HK-2 (cell line): ENCODE measurements at regions not wholly inside any gene's neighbourhood (a gene's known extent, or its start where the extent isn't known, plus 50 kb on each side); places are given as distances from the start of the nearest gene placed in this dataset.
A peak's percentile ranks its signal among the peaks of the same experiment; 100 is the strongest.

Experiments
- DNase-seq: peaks from one replicate; pipeline ENCODE4 v3.0.0-alpha.2; 2018; ENCODE audit not compliant: unreplicated experiment

DNA sequence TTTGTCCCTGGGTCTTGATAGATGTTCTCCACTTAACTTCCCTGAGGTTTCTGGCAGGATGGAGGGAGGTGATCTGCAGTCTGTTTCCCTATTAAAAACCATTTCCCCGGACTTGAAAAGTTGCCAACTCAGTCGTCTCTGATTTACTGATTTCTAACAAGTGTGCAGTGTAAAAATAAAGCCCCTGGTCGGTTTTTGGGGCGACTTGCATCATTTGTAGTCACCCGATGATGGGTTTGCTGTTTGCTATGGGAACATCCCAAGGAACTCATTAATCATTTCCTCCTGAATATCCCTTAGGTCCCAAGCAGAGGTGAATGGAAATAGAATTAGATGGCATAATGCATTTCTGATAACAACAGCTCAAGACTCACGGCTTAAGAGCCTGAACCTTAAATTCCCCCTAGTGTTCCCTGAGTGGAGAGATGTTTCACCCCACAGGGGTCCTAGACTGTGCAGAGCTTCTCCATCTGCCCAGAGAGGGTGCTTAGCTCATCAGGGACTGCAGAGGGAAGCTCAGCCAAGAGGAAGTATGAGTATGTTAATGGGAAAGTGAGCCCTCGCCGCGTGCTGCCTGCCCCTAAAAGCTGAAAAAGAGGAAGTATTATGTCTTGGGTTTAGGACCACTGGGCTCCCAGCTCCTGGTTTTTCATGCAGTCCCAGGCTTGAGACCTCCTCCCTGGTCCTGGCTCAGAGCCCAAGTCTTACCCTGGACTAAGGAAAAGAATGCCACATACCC lies 115.1 kb upstream of the DAP start:
- no peak for DNase-seq

DNA sequence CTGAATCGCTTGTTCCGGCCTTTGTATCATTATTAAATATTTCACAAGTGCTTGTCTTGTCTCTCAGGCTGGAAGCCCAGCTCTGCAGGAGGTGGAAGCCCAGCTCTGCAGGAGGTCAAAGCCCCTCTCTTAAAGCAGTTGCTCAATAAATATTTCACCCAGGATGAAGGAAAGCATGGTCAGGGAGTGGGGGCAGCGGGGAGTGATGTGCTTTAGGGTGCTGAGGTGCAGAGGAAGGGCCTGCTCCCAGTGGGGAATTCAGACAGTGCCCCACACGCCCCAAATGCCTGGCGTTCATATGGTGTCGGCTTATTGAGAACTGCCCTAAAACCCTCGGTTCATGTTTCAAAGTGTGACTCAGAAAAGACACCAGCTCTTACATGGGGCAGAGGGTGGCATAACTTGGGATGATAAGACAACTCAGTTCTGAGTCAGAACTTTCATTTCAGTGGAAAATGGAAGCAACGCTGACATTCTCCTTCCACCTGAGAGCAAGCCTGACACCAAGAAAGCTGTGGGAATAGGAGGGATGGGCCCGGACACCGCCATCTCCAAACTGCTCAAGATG lies 114.3 kb upstream of the DAP start:
- DNase-seq: no peak

DNA sequence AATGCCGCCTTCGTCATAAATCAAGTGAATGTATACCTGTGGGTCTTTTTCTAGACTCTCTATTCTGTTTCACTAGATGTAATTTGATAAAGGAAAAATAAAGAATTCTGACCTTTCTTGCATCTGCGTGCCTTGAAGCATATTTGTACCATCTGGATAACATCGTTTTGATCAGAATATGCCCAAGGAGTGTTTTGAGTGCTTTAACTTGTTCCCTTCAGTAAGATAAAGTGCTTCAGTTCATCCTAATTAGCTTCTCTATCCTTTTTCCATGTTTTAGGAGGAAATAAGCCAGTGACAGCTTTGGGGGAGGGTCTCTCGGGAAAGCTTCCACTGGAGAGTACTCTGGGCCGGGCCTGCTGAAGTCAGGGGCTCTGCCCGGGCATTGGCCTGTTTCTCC lies 113.5 kb upstream of the DAP start:
- no peak for DNase-seq

DNA sequence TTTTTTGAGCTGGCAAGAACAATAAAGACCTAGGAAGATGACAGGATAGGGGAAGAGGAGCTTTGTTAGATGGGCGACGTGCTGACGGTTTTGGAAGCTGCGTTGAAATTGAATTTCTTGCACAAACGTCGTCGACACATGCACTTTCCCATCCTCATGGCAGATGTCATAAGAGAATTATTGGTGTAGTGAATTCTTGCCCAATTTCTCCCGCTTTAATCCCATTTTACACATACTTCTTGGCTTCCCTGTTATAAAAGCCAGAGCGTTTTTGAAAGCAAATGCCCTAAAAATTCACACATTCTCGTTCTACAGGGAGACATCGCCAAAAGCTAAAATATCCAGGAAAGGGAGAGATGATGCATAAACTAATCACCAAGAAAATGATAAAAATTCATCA lies 109.8 kb upstream of the DAP start:
- no peak for DNase-seq

- no peak for DNase-seq
These were observed 107.9 kb upstream of the DAP start for GRCh38 chr5:10868956-10869355.

DNA sequence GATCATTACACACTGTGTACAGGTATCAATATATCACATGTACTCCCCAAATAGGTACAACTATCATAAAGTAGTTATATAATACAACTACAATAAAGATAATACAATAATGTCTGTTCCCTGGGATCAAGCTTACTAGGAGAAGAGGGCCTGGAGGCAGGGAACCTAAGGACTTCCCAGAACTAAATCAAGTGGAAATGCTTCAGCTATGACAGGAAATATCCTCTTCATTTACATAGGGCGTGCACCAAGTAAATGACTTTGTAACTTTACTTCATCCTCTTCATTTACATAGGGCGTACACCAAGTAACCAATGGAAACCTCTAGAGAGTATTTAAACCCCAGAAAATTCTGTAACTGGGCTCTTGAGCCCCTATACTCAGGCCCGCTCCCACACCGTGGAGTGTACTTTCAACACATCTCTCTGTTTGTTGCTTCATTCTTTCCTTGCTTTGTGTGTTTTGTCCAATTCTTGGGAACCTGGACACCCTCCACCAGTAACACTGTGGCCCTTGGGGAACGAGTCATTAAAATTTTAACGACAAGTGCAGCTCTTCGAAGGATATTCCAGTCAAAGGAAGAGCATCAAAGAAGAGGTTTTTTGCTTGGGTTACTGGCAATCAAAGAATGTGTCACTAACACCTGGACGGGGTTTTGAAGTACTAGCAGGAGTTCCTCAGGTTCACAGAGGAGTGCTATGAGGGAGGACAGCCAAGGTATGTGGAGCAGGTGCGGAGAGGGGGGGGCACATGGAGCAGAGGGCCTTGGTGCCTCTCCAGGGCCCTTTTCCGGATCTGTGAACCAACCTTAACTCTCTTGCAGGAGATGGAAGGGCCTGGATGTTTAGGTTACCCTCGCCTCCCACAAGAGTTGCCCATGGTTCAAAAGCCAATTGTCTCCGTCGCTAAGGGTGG lies 106.6 kb upstream of the DAP start:
- DNase-seq: no peak

- DNase-seq: no peak
These were observed 105.9 kb upstream of the DAP start for GRCh38 chr5:10866913-10867312.

DNA sequence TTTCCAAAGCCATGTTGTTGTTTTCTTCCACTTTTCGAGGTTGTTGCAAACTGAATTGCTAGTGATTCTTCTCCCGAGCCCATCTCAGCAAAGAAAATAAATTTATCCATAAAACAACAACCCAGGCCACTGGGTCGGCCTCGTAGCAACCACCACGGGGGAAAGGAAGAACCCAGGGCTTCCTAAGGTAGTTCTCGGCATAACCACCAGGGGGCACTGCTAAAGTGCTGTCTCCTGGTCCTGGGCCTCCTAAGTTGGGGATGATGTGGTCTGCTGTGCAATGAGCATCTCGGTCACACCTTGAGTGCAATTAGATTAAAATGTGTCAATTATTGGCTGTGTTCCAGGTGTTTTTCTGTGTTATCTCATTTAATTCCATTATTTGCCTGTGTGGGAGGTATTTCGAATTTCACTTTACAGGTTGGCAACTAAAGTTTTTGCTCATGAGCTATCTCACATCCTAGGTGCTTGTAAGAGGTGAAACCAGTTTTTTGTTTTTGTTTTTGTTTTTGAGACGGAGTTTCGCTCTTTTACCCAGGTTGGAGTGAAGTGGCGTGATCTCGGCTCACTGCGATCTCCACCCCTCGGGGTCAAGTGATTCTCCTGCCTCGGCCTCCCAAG lies 102.8 kb upstream of the DAP start:
- peak; percentile 43 for DNase-seq

GRCh38 chr5:10862085-10862484 lies 101.1 kb upstream of the DAP start:
- no peak for DNase-seq

- no peak for DNase-seq
These were observed 100.4 kb upstream of the DAP start for GRCh38 chr5:10861423-10861790.

DNA sequence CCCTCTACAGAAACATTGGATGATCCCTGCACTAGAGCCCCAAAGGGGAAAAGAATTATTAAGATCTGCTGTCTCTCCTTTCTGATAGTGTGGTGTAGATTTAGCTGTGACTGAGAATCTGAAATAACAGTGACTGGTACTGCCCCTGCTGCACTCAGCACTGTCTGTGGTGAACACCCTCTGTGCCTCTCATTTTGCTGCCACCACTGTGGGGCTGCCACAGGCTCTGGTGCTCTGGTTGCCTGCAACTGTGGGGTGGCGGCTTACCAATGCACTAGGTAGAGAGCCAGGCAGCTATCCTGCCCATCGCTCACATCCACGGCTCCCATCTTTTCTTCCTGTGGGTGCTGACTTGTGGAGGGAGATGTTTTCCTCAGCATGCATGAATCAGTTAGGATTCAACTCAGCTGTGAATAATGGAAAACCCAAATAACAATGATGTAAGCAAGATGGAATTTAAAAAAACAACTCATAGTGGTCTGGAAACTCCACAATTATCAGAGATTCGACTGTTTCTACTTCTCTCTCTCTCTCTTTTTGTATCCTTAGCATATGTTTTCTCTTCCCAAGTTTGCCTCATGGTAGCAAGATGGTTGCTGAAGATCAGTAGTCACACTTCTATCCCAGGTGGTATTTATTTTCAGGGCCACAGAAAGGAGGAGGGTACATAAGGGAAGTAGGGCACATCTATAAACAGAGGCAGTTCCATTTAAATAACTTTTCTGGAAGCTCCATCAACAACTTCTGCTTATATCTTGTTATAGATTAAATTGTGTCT lies 99.8 kb upstream of the DAP start:
- DNase-seq: peak; percentile 21

GRCh38 chr5:10860196-10860543 lies 99.1 kb upstream of the DAP start:
- no peak for DNase-seq

DNA sequence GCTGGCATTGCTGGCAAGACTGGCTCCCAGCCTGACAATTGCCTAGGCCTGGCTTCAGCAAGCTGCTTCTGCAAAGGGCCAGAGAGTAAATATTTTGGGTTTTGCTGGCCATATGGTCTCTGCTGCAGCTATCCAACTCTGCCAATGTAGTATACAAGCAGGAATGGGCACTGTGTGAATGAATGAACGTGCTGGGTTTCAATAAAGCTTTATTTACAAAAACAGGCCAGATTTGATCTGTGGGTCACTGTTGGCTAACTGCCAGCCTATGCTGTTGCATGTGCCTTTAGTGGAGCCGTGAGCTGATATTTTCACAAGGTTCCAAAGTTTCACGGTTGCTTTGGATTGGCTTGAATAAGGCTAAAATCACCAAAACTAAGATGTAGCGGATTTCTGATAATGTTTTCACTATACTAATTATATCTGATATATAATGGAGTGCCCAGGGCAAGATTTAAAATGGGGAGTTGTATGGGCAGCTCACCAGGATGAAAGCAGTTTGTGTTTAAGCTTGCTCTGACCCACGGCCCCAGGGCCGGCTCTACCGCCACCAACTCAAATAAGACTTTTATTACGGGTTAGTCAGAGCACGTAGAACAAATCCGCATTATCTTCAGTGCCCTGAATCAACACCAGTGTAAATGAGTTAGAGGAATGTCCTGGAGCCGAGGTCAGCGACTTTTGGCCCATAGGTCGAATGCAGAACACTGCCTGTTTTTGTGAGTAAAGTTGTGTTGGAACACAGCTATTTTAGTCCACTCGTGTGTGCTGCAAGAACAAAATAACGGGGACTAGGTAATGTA lies 98.6 kb upstream of the DAP start:
- DNase-seq: no peak

DNA sequence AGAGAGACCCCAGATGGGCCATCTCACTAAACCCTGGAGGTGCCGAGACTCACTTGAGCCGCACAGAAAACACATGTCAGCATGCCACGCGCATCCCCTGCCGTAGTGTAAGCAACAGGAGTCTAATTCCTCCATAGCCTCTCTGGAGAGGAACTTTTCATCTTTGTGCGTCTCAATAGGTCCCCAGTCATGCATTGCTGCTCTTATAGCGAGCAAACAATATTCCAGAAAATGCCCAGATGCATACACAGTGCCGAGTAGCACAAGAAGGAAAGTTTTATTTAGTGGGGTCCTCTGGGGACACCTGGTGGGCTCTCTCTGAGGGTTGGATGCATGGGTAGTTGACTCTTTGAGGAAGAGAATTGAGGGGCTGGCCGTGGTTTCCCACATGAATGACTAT lies 97.9 kb upstream of the DAP start:
- no peak for DNase-seq

GRCh38 chr5:10858307-10858706 lies 97.3 kb upstream of the DAP start:
- no peak for DNase-seq

GRCh38 chr5:10857338-10857733 lies 96.3 kb upstream of the DAP start:
- DNase-seq: peak; percentile 7

DNA sequence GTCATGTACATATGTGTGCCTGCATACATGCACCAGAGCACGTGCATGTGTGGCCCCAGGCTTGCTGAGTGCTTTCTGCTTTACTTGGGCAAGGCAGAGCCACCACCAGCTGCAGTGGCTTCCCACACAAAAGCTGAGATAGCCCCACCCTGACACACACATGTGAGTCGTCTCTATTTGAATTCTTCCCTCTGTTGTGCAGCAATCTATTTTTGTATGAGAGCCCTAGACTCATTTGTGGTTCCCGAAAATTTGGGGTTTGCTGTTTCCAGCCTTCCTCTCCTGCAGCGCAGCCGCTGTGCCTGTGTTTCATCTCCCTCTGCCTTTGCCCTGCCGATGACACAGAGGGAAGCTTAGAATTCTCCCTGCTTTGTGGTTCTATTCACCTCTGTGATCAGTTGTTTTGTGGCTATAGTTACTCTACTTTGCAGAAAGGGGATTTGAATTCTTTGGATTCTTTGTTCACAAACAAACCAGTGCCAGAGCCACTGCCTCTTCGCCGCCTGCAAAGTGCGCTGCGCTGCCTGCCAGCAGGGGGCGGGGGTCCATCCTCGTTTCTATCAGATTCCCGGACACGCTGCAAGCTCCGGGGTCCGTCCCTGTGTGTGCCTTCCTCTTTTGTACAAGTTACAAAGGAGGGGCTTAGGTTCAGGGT lies 95.8 kb upstream of the DAP start:
- DNase-seq: peak; percentile 69

DNA sequence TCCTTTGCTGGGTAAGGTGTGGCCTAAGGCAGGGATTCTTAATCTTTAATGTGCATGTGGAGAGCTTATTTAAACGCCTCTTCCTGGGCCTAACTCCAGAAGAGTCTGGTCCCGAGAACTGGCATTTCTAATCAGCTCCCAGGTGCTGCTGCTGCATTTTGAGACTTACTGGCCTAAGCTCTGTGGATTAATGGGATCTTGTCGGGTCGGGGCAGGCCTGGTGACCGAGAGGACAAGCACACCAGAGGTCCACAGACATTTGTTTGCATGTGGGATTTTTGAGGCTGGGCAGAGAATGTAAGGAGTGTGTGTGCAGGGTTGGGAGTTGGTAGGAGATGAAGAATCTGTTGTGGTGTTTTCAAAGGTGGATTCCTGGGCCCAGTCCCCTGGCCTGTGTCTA lies 95.0 kb upstream of the DAP start:
- no peak for DNase-seq

GRCh38 chr5:10854506-10855277 lies 93.7 kb upstream of the DAP start:
- DNase-seq: peak; percentile 14

- DNase-seq: no peak
These were observed 92.1 kb upstream of the DAP start for GRCh38 chr5:10853154-10853553.
